NB4 (cell line): ENCODE measurements at regions not wholly inside any gene's neighbourhood (a gene's known extent, or its start where the extent isn't known, plus 50 kb on each side); places are given as distances from the start of the nearest gene placed in this dataset.

Experiments used
- MYC ChIP-seq: IDR thresholded peaks from 2 replicates; pipeline ENCODE4 v1.6.1; 2011; ENCODE audit warnings: low read depth, low read length
- POLR2A ChIP-seq: IDR thresholded peaks from 2 replicates; pipeline ENCODE4 v1.6.1; 2011; ENCODE audit warnings: mild to moderate bottlenecking; ENCODE audit not compliant: insufficient read length; ENCODE audit errors: extremely low read depth
- TF ChIP-seq, protein P1 (sequence below): IDR thresholded peaks from one replicate; pipeline ENCODE4 v1.5.1; 2012; ENCODE audit warnings: low read depth, low read length
- TF ChIP-seq, protein P2 (sequence below): IDR thresholded peaks from 2 replicates; pipeline ENCODE4 v1.6.1; 2011; ENCODE audit warnings: low read depth, low read length

DNA sequence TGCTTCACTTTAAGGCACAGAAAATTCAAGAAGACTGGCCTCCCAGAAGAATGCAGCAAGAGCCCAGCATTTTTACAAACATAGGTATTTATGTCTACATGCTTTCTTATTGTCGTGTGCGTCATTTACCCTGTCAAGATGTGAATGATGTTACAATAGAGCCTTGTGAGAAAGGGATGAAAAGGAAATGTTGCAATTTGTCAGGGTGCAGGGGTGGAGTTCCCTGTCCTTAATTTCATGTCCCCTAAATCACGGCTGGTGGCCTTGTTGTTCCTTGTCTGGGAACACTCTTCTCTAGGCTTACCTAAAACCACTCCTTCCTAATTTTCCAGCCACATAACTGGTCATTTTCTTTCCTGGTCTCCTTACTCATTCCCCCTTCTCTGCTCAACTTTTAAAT is 194.2 kb downstream of the TXNL1 start:
- TF ChIP-seq, protein P1, sequence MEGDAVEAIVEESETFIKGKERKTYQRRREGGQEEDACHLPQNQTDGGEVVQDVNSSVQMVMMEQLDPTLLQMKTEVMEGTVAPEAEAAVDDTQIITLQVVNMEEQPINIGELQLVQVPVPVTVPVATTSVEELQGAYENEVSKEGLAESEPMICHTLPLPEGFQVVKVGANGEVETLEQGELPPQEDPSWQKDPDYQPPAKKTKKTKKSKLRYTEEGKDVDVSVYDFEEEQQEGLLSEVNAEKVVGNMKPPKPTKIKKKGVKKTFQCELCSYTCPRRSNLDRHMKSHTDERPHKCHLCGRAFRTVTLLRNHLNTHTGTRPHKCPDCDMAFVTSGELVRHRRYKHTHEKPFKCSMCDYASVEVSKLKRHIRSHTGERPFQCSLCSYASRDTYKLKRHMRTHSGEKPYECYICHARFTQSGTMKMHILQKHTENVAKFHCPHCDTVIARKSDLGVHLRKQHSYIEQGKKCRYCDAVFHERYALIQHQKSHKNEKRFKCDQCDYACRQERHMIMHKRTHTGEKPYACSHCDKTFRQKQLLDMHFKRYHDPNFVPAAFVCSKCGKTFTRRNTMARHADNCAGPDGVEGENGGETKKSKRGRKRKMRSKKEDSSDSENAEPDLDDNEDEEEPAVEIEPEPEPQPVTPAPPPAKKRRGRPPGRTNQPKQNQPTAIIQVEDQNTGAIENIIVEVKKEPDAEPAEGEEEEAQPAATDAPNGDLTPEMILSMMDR = no peak
- no peak for TF ChIP-seq POLR2A
- TF ChIP-seq, protein P2, sequence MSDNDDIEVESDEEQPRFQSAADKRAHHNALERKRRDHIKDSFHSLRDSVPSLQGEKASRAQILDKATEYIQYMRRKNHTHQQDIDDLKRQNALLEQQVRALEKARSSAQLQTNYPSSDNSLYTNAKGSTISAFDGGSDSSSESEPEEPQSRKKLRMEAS = no peak
- TF ChIP-seq MYC = no peak
